Tibial nerve (tissue), 4 donors: ENCODE measurements at regions not wholly inside any gene's neighbourhood (a gene's known extent, or its start where the extent isn't known, plus 50 kb on each side); places are given as distances from the start of the nearest gene placed in this dataset.

Source experiments
- DNase-seq, 2 donors: peaks; one replicate each; pipeline ENCODE4 v3.0.0-alpha.2; 2019; ENCODE audit warnings: low spot score in 2 of 2
- H3K27ac ChIP-seq, 4 donors: fragments of 200-600 bp; sonication (generic) in 3 of 4; one replicate each; pipeline ENCODE4 v1.5.1; 2017 to 2019; ENCODE audit warnings: mild to moderate bottlenecking in 1 of 4
- H3K27me3 ChIP-seq, 2 donors: fragments of 200-600 bp; sonication (generic) in 1 of 2; one replicate each; pipeline versions ENCODE4 v1.5.1 to v1.6.0; 2017 to 2019
- H3K36me3 ChIP-seq, 3 donors: fragments of 200-600 bp; sonication (generic); one replicate each; pipeline ENCODE4 v1.5.1; 2018 to 2019
- H3K4me1 ChIP-seq, 4 donors: fragments of 200-600 bp; sonication (generic) in 3 of 4; one replicate each; pipeline ENCODE4 v1.5.1; 2017 to 2019
- H3K4me3 ChIP-seq, 4 donors: fragments of 200-600 bp; sonication (generic) in 3 of 4; one replicate each; pipeline ENCODE4 v1.5.1; 2017 to 2019; ENCODE audit warnings: mild to moderate bottlenecking in 1 of 4, moderate library complexity in 1 of 4
- H3K9me3 ChIP-seq, 4 donors: fragments of 200-600 bp; sonication (generic) in 3 of 4; one replicate each; pipeline ENCODE4 v1.5.1; 2017 to 2019
- EP300 ChIP-seq, 2 donors: sonication (generic); formaldehyde crosslinking; IDR thresholded peaks; one replicate each; pipeline ENCODE4 v1.6.1; 2017; ENCODE audit warnings: antibody characterized with exemption in 2 of 2, mild to moderate bottlenecking in 1 of 2
- POLR2A ChIP-seq, 2 donors: fragments of 450-650 bp; IDR thresholded peaks; one replicate each; pipeline ENCODE4 v1.6.1; 2017; ENCODE audit warnings: antibody characterized with exemption in 2 of 2, mild to moderate bottlenecking in 2 of 2, moderate library complexity in 2 of 2
- WGBS, 2 donors: methylation state at CpG; one replicate each; pipeline ENCODE4 v1.1.5; 2018; 5-methylcytosine and 5-hydroxymethylcytosine counted together
- TF ChIP-seq, protein P1 (sequence below), 5 experiments: fragments of 200-600 bp in 3 of 5; fragments of 450-650 bp in 2 of 5; sonication (generic) in 3 of 5; IDR thresholded peaks; one replicate each; pipeline ENCODE4 v1.5.1; 2016 to 2019; ENCODE audit warnings: antibody characterized with exemption in 5 of 5, mild to moderate bottlenecking in 3 of 5, moderate library complexity in 2 of 5

DNA sequence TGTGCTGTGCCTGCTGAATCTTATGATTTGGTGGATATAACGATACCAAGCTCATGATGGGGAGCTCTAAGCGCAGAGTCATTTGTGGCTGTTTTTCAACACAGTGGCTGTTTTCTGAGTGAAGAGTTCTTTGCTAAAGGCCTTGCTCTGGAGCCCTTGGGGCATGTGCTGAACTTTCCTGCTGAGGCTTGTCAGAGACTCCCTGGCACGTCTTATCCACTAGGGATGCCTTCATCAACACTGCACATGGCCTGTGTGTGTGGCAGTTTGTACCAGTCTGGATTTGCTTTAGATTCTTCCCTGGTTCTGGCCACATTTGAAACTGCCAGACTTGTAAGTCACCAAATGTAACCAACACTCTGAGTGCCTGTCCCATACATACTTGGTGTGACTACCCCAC lies 188.2 kb downstream of the DMRT2 start:
- no peaks in the 10 kb centered on the region for H3K9me3 ChIP-seq
- H3K27me3 ChIP-seq = no peaks in the 10 kb centered on the region
- H3K4me3 ChIP-seq = no peak overlapping the region
- TF ChIP-seq EP300 (IDR thresholded peaks at IDR 0.05) (no peak), POLR2A (IDR thresholded peaks at IDR 0.05) (no peak)
- TF ChIP-seq, protein P1, sequence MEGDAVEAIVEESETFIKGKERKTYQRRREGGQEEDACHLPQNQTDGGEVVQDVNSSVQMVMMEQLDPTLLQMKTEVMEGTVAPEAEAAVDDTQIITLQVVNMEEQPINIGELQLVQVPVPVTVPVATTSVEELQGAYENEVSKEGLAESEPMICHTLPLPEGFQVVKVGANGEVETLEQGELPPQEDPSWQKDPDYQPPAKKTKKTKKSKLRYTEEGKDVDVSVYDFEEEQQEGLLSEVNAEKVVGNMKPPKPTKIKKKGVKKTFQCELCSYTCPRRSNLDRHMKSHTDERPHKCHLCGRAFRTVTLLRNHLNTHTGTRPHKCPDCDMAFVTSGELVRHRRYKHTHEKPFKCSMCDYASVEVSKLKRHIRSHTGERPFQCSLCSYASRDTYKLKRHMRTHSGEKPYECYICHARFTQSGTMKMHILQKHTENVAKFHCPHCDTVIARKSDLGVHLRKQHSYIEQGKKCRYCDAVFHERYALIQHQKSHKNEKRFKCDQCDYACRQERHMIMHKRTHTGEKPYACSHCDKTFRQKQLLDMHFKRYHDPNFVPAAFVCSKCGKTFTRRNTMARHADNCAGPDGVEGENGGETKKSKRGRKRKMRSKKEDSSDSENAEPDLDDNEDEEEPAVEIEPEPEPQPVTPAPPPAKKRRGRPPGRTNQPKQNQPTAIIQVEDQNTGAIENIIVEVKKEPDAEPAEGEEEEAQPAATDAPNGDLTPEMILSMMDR (IDR thresholded peaks at IDR 0.05) = no peak
- no peaks in the 10 kb centered on the region for H3K36me3 ChIP-seq
- peaks cover 0 to 9% (median 0%) of the 10 kb centered on the region in 4 donors for H3K4me1 ChIP-seq
- no peak overlapping the region for H3K27ac ChIP-seq
- 71 to 75% methylated on average over 3 of the region's 3 CpGs for WGBS, 2 donors
- DNase-seq = no peak

GRCh38 chr9:1248743-1249142 lies 198.6 kb downstream of the DMRT2 start:
- Histone ChIP-seq H3K27ac (no peak overlapping the region), H3K9me3 (no peaks in the 10 kb centered on the region), H3K27me3 (no peaks in the 10 kb centered on the region), H3K4me1 (peaks cover 0 to 4% (median 0%) of the 10 kb centered on the region in 4 donors), H3K36me3 (no peaks in the 10 kb centered on the region), H3K4me3 (no peak overlapping the region)
- WGBS, 2 donors = 67 to 74% methylated on average over 3 of the region's 3 CpGs
- TF ChIP-seq POLR2A (IDR thresholded peaks at IDR 0.05) (no peak), EP300 (IDR thresholded peaks at IDR 0.05) (no peak)
- TF ChIP-seq, protein P1 (IDR thresholded peaks at IDR 0.05) = no peak
- no peak for DNase-seq

DNA sequence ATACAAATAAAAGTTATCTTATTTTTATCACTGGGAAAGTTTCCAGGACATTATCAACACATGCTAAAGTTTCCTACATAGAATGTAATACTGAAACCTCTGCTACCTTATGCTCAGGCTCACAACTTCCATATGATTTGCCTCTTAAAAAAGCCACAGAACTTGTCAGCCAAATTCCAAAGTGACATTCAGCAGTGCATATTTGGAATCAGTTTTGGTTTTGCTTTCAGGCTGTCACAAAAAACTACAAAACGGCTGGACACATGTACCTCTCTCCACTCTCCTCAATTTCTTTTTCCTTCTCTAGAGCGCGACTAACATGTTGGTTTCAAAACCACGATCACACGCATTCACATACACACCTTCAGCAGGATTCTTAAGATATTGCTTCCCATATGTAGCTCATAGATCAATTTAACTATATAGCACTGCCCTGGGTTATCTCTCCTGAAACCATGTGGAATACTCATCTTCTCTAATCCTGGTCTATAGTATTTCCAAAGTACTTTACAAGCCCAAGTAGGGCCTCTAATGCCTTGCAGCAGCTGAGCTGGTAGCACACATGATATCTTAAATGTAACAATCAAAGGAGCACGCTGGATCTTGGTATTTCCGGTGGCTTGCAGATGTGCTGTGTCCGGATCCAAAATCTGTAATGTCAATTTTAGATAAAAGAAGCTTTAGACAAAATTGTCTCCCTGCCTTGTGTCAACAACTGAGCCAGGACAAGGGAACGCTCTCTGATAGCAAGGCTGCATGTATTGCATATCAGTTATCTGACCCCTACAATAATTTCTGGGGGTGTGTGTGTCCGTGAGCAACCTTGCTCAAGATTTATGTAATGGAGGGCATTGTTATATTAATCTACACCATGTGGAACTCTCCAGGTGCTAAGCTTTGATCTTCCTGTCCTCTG lies 203.2 kb downstream of the DMRT2 start:
- Histone ChIP-seq H3K4me1 (peaks cover 0 to 4% (median 0%) of the 10 kb centered on the region in 4 donors), H3K36me3 (no peaks in the 10 kb centered on the region), H3K27me3 (no peaks in the 10 kb centered on the region), H3K9me3 (no peaks in the 10 kb centered on the region), H3K27ac (no peak overlapping the region), H3K4me3 (no peak overlapping the region)
- WGBS, 2 donors = 69 to 77% methylated on average over 10 of the region's 10 CpGs
- DNase-seq = no peak
- no peak for TF ChIP-seq POLR2A (IDR thresholded peaks at IDR 0.05)
- TF ChIP-seq, protein P1 (IDR thresholded peaks at IDR 0.05) = no peak
- no peak for TF ChIP-seq EP300 (IDR thresholded peaks at IDR 0.05)

DNA sequence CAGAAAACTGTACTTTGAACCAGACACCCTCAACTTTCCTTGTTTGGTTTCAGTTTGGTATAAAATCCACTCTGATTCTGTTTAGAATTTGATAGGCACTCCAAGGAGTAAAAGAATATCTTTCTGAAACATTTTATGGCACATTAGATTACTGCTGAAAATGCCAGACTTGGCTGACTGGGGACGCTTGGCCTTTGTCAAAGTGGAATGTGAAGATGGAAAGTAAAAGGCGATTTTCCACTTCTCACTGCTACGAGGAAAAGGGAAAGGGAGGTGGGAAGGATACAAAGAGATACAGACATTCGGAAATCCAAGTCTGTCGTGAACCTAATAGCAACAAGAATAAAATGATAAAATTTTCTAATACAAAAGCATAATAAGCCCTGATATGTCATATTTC lies 203.9 kb downstream of the DMRT2 start:
- TF ChIP-seq POLR2A (IDR thresholded peaks at IDR 0.05) (no peak), EP300 (IDR thresholded peaks at IDR 0.05) (no peak)
- TF ChIP-seq, protein P1 (IDR thresholded peaks at IDR 0.05) = no peak
- WGBS, 2 donors = 71 to 72% methylated on average over 5 of the region's 5 CpGs
- no peak for DNase-seq

DNA sequence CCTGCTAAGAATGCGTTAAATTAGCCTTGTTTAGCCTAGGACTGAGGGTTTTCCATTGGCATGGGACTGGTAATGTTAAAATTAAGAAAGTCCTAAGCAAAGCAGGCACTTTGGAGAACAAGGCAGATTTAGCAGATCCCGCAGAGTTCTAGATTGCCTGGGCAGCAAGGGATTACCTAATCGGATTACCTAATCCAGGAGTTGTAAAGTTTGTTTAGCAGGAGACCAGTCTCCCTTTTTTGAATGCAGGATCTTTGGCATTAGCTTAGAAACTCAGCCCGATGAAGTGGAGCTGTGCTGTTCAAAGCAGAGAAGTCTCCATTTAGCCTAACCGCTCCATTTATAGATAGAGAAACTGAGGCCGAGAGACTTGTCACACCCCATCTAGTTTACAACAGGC lies 206.0 kb downstream of the DMRT2 start:
- Histone ChIP-seq H3K4me1 (peaks cover 0 to 4% (median 0%) of the 10 kb centered on the region in 4 donors), H3K36me3 (no peaks in the 10 kb centered on the region), H3K4me3 (no peak overlapping the region), H3K9me3 (no peaks in the 10 kb centered on the region), H3K27ac (no peak overlapping the region), H3K27me3 (no peaks in the 10 kb centered on the region)
- DNase-seq = no peak
- TF ChIP-seq EP300 (IDR thresholded peaks at IDR 0.05) (no peak), POLR2A (IDR thresholded peaks at IDR 0.05) (no peak)
- TF ChIP-seq, protein P1 (IDR thresholded peaks at IDR 0.05) = no peak
- 90 to 95% methylated on average over 6 of the region's 6 CpGs for WGBS, 2 donors

More for the DNA sequence above, 203.9 kb downstream of the DMRT2 start:
- H3K4me3 ChIP-seq = no peak overlapping the region
- no peaks in the 10 kb centered on the region for H3K9me3 ChIP-seq
- no peaks in the 10 kb centered on the region for H3K27me3 ChIP-seq
- no peak overlapping the region for H3K27ac ChIP-seq
- H3K36me3 ChIP-seq = no peaks in the 10 kb centered on the region
- H3K4me1 ChIP-seq = peaks cover 0 to 4% (median 0%) of the 10 kb centered on the region in 4 donors
